ENCODE measurements at regions not wholly inside any gene's neighbourhood (a gene's known extent, or its start where the extent isn't known, plus 50 kb on each side); places are given as distances from the start of the nearest gene placed in this dataset.

- TF ChIP-seq ZNF274 (IDR thresholded peaks at IDR 0.05; ENCODE audit: low read depth, low read length), result no peak
- TF ChIP-seq SUZ12 (IDR thresholded peaks at IDR 0.05; ENCODE audit: extremely low read depth, insufficient read depth, insufficient read length), result no peak
These were observed 353.2 kb downstream of the METTL4 start for GRCh38 chr18:2218101-2218500.

Measured in NT2/D1 (cell line).